Kidney capillary endothelial cell (primary cell): ENCODE measurements at regions not wholly inside any gene's neighbourhood (a gene's known extent, or its start where the extent isn't known, plus 50 kb on each side); places are given as distances from the start of the nearest gene placed in this dataset.
"Not testable (repeated sequence)": the region's sequence is repeated elsewhere in the genome, so short reads cannot be mapped to it uniquely, and the experiment has no call there.

Experiments
- DNase-seq: peaks from one replicate; pipeline ENCODE4 v3.0.0-alpha.2; 2018; ENCODE audit warnings: low spot score

DNA sequence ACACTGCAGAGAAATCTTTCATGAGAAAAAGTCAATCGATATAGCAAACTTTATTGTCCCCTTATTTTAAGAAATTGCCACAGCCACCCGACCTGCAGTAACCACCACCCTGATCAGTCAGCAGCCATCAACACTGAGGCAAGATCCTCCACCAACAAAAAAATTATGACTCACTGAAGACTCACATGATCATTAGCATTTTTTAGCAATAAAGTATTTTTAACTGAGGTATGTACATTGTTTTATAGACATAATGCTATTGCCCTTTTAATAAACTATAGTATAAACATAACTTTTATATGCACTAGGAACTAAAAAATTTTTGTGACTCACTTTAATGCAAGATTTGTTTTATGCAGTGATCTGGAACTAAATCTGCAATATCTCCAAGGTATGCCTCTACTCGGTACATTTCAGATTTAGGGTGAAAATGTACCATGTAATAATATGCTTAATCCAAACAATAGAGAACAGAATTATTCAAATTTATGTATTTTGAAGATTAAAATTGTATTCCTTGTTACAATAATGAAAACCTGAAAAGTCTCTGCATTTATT lies 79.2 kb upstream of the CEP126 start:
- no peak for DNase-seq

DNA sequence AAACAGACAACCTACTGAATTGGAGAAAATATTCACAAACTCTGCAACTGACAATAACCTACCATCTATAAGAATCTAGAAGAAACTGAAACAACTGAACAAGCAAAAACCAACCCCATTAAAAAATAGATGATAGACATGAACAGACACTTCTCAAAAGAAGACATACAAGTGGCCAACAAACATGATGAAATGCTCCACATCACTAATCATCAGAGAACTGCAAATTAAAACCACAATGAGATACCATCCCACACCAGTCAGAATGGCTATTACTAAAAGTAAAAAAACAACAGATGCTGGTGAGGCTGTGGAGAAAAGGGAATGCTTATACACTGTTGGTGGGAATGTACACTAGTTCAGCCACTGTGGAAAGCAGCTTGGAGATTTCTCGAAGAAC lies 84.3 kb upstream of the CEP126 start:
- not testable (repeated sequence) for DNase-seq

DNA sequence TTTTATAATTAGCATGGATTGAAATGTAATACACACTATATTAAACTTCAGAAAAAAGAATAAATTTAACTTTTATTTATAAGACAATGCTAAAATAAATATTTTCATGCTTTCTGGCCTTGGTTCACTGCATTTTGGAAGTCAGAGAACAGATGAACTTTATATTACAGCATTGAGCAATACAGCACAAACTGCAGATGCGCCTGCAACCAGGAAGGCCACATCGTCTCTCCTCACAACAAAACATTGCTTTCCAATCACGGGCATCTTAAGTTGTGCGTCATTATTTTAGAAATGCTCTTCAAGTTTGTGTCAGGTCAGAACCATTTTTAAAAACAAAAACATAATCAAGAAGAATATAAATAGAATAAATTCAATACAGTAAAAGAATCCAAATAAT lies 89.3 kb upstream of the CEP126 start:
- DNase-seq: no peak

DNA sequence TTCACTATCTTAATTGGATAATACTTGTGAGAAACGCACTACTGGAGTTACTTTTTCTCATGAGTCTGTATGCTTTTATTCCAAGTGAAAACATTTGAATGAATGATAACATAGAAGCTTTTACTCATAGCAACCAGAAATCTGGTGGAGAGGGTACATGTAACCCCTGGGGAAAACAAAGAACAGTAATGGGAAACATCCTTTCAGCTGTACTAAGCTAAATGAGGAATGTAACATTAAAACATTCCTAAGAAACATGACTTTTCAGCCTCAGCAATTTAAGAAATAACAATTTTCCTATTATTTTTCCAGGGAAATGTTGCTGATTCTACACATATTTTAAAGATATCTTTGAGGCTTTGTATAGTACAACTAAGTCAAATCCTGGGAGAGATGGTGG lies 97.2 kb upstream of the CEP126 start:
- no peak for DNase-seq

DNA sequence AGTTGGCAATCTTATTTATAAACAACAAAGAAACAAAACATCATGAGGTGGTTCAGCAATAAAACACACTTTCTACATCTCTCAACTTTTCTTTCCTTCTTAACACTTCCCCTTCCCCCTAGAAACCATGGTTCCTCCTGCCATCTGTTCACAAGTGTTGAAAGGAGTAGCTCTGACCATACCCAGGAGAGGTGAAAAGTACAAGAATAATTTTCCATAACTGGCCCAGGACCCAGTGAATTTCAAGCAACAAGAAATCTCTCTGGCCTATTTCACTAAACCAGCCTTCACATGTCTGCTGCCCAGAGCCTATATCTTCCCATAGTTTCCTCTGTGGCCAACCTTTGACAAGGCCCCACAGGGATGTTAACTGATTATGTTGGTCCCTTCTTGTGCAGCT lies 98.2 kb upstream of the CEP126 start:
- DNase-seq: no peak

DNA sequence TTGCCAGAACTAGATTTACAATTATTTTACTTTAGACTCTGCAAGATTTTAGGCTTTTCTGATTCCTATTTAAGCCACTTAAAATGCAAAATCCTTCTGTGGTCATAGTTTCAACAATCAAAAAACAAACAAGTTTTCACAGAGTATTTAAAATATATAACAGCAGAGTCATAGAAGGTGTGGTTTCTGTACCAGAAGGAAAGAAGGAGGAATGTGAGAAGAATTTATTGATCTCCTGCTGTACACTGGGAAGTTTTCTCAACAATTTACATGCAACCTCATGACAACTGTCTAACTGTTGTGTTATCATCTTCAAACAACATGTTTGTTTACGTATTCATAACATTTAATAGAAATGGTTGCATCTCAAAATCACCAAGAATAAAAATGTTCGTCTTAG lies 102.3 kb upstream of the CEP126 start:
- no peak for DNase-seq

DNA sequence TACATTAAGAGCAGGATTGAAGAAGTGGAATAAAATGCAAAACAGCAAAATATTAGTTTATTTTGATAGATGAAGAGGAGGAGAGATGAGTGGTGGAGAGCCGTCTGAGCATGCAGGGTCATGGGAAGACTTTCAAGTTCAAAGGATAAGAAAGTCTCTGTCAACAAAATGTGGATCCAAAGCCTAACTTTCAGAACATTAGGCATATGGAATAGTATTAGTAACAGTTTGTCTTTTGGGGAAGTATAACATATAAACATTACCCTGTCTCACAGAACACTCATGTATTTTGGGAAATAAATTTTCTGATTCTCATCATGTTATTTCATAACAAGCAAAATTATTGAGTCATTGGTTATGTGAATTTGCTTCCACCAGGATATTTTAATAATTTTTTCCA lies 104.3 kb upstream of the CEP126 start:
- no peak for DNase-seq

DNA sequence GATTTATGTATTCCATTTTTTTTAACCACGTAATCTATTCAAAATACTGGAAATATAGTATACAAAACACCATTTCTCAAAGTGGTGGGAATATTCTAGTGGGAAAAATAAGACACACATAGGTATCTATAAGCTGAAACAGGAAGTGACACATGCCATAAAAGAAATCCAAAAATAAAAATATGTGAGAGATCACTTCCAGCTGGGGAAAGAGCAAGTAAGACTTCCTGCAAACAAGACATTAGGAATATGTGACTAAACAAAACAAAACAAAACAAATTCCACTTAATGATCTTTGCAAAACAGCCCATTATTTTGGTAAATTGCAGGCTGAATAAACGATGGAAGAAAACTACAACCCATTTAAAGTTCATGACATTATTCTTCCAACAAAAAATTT lies 107.3 kb upstream of the CEP126 start:
- DNase-seq: peak; percentile 66

DNA sequence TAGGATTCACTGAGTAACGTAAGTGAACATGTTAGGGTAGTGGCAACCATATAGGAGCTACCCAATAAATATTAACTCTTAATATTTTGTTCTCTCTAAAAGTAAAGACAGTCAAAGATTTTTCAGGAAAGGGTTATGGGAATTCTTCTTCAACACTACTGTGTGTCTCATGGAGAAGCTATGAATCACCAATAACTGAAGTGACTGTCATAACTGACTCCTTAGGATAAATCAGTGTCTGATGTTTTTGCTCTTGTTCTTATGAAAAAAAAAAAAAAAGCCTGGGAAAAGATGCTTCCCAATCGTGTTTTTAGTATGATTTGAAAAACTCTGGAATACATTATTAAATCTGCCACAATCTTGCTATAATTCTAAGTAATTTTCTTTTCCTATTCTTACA lies 111.2 kb upstream of the CEP126 start:
- DNase-seq: no peak

DNA sequence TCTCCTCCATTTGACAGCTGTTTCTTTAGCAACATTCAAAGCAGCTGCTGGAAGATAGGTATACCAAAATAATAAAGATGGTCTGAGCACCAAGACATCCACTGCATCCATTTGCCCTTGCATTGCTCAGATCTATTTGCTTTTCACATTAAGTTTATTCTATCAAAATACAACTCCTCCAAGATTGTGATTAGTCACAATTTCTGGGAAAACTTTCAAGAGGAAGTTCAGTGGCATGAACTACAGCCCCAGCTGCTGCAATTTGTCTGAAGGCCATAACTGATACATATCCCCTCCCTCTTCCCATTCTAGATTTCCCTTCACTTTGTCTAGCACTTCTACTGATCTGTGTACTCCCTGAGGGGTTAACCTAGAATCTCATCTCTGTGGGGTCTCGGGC lies 117.5 kb upstream of the CEP126 start:
- DNase-seq: no peak

DNA sequence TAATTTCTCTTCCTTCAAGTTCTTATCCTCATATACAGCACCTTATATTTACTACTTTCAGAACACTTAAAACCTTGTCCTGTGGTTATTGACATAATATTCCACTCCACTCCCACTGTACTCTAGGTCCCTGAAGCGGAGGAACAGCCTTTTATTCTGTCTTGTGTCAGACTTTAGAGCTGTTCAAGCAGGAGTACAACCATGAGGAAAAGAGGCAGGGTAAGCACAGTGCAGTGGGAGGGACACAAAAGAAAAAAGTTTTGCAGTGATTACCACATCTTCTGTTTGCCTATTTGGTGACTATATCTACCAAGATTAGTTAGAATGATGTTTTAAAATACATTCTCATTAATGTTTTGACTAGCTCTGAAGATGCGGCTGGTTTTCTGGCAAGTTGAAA lies 122.0 kb upstream of the CEP126 start:
- DNase-seq: no peak

DNA sequence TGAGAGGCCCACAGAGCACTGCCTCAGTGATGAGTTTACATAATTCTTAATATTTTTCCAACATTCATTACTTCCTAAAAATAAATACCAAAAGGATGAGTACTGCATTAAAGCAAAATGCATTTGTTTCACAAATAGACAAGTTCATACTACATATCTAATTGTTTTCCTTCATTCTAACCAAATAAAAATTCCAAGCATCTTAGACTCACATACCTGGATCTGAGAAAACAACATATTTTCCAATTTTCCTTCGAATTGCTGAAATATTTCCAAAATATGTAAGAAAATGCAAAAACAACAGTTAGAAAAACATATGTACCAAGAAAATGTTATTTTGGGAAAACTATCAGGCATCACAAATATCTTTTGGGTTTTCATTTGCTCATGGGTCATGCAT lies 127.9 kb upstream of the CEP126 start:
- DNase-seq: no peak

DNA sequence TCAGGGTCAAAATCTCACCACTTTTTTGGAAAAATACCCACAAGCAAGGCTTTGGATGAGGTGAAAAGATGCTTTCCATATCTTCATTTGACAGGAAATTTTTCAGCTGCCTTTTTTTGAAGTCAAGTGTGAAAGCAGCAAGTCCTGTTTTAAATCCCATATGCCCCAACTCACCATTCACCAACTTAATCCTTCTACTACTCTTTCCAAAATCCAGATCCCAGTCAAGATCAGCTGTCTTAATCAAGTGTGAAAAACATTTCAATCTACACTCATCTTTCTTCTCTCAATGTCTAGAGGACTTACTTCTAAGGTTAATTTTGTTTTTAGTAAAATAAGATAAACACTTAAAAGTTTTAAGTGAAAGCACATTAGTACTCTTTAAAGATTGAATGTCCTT lies 128.4 kb upstream of the CEP126 start:
- no peak for DNase-seq

DNA sequence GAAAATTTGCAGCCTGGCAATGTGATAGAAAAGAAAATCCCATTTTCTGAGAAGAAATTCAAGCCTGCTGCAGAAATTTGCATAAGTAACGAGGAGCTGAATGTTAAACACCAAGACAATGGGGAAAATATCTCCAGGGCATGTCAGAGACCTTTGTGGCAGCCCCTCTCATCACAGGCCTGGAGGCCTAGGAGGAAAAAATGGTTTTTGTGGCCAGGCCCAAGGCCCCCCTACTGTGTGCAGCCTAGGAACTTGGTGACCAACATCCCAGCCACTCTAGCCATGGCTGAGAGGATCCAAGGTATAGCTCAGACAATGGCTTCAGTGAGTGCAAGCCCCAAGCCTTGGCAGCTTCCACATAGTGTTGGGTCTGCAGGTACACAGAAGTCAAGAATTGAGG lies 135.6 kb upstream of the CEP126 start:
- DNase-seq: not testable (repeated sequence)

DNA sequence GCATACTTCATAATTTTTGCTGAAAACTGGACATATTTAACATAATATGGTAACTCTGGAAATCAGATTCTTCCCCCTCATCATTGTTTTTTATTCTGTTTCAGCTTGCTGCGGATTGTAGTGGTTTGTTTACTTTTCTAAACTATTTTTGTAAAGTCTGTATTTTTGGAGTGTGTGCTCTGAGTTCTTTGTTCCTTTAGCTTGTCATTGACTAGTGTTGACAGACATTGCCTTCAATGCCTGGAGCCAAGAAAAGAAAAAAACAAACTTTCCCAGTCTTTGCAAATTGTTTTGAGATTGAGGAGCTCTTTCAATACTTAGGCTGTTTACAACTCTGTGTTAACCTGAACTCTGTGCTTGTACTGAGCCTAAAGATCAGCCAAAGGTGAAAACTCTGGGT lies 137.3 kb upstream of the CEP126 start:
- DNase-seq: no peak

DNA sequence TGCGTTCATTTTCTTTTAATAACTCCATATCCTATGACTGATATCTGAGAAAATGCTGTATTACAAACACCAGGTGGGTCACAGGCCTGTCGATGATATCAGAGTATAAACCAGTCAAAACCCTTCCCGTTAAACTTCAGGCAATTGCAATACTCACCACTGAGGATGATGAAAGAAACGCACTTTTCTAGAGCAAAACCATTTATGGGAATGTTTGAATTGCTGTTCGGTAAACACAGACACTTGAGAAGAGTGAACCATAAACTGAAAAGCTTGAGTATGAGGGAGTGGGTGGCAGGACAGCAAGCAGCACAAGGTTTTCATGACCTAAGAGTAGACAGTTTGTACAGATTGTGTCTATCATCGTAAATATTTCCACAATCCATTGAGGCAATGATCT lies 139.8 kb upstream of the CEP126 start:
- DNase-seq: no peak

DNA sequence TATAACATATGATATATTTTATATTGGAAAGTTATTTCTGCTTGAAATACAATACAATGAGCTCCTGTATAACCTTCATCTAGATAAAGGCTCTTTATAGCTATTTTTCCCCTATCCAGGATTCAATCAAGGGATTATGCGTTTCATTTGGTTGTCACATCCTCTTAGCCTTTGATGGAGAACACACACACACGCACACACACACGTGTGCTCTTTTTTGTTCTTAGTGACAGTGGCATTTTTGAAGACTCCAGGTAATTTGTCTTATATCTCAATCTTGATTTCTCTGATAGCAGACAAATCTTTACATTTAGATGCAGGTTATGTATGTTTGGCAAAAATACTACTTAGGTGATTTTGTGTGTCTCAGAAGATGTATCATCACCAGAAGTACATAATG lies 144.2 kb upstream of the CEP126 start:
- no peak for DNase-seq

DNA sequence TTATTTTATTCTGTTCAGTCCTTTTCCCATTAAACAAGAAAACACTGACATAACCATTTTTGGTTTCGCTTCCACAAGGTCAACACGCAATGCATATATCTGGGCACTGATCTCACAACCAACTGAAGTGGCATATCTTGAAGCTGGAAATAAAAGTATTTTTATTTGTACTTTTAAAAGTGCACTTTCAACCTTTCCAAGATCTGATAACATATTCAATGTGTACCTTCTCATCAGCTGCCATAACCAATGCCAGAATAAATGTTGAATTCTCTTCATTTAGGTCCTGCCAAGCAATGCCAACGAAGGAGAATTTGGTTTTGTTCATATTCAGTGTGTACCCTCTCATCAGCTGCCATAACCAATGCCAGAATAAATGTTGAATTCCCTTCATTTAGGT lies 148.9 kb upstream of the CEP126 start:
- no peak for DNase-seq

DNA sequence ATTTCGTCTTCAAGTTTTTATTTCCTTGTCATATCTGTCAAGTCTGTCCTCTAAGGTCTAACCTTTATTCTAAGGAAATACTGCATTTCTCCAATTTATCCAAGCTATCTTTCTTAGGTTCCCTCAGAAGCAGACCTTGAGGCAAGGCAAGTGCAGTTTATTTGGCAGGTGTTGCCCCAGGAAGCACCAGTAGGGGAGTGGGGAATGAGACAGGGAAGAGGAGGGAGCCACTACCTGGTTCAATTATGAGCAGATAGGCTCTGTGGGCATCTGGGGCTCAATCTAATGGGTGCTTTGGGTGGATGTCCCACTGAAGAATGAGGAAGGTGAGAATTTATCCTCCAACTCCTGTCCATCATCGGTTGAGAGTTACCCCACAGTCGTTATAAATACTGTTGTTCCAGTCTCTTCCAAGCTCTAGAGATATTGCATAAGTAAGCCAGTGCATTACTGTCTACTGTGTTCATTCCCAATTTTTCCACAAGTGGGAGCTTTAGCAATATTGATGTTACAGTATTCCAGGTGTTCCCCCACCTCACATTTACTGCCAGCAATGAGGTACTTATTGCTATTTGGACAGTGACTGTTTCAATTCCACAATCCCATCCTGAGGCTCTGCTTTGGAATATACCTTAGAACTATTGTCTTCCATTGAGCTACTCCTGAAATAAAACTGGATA lies 154.9 kb upstream of the CEP126 start:
- no peak for DNase-seq

DNA sequence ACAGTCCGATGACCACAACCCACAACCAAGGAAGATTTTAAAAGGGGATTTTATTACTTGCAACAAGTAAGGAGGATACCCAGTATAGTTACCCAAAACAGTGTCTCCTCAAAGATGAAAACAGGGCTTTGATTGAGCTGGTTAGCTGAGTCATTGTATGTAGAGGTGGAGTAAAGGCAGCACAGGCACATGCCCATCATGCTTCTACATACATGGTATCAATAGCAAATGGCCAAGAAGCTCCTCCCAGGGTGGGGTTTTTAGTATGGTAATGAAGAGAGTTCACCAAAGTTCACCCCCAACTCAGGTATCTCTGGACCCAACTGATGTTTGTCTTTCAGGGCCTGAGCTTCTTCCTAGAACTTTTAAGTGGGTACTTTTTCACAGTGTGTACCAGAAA lies 157.1 kb upstream of the CEP126 start:
- DNase-seq: no peak

DNA sequence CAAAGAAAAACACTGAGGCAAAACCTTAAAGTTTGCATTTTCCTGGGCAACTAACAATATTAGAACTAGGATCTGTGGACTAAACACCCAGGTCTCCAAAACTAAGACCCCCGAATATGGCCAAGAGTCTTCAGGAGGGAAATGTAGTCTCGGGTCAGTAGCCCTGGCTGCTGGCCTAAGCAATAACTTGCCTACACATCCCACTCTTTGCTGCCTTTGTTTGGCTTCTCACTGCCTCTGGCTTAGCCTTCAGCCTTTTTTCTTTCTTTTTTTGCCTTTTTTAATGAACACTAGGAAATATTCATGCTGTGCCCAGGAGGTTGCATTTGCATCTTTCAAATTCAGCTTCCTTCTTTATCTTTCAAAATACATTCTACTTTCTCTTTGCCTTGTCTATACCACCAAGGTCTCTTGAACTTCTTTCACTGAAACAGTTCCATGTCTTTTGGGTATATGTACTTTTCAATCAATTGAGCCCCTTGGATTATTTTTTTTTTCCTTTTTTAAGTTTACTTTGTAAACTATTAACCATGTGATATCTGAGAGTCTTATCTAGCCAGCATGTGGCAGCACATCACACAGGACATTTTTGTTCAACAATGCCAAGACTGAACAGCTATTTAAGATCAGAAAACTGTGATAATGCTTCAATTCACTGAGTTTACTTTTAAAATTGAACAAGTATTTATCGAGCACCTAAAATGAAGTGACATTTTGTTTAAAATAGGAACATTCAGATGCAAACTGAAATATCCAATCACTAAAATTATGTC lies 165.0 kb upstream of the TRPC6 start:
- no peak for DNase-seq

DNA sequence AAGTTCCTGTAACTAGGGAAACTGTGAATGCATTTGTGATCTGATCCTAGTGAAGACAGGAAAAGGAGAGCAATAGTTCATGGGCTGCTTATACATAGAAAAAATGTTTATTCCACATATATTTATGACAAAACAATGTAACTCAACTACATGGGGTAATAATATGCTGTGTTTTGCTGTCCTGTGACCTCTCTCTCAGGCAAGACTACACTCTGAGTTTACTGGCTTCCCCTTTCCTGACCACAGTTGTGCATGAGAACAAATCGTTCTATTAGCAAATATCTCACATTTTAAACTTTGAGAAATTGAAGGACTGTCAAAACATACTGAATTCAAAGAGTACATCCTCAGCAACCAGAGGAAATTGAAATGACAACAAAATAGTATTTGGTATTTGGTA lies 161.9 kb upstream of the TRPC6 start:
- DNase-seq: no peak

DNA sequence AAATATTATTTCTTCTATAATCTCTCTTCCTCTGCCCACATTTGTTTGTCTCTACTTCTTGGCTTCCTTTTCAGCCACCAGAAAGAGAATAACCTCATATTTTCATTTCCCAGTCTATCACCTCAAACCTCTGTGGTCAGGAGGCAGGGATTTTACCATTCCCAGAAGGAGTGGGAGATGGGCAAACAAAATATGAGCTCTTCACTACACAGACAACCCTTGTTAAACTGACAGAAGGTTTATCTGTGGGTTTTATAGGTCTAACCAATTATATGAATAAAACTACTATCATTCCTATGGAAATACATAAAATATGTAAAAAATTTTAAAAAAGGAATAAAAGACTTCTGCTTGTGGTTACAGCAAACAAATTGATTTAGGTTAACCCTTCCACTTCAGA lies 160.0 kb upstream of the TRPC6 start:
- DNase-seq: no peak
